ENCODE measurements at regions not wholly inside any gene's neighbourhood (a gene's known extent, or its start where the extent isn't known, plus 50 kb on each side); places are given as distances from the start of the nearest gene placed in this dataset.

DNA sequence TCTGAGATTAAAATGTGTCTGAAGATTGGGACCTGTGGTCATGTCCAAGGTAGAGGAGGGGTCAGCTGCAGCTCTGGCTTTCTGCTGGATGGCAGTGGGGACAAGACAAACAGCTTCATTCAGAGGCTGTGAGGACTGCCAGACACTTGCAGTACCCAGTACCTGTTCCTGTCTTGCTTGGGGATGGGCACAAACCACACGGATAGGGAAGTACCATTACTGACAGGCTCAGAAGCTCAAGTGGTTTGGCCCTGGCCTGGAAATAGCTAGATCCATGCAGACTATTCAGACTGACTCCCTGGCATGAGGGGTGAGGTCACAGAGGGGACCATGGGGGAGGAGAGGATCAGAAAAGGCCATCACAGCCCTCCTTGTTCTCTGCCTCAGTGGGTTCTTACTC, 56.0 kb upstream of the COMTD1 start:
- CTCF ChIA-PET, result interaction anchor here (0.8 to 0.9 kb wide), 2 partner anchors 10 to 645 kb away, joined by 3 read pairs; no protein-coding TSS in a partner anchor
- no peaks in the 10 kb centered on the region for H3K36me3 ChIP-seq (replicated peaks in 1 of 2; ENCODE audit: control insufficient read depth in 1 of 2, insufficient read depth in 2 of 2, low read length in 1 of 2)
- H3K79me2 ChIP-seq (ENCODE audit: insufficient read depth), result no peaks in the 10 kb centered on the region
- peaks cover 5 to 19% of the 10 kb centered on the region in 2 experiments; a peak in 3 of 4 replicates for H3K4me1 ChIP-seq (ENCODE audit: control insufficient read depth in 1 of 2, insufficient read depth in 2 of 2, low read depth in 1 of 2, low read length in 1 of 2)
- no peaks in the 10 kb centered on the region for H3K9me3 ChIP-seq
- no peak overlapping the region for H3K27ac ChIP-seq (ENCODE audit: low read depth in 2 of 2, low read length in 1 of 2)
- H3K4me3 ChIP-seq (ENCODE audit: low read depth in 2 of 2, low read length in 1 of 2), result no peak overlapping the region
- H3K27me3 ChIP-seq (ENCODE audit: insufficient read depth), result no peaks in the 10 kb centered on the region
- no peaks in the 10 kb centered on the region for H3K9me2 ChIP-seq
- H3F3A ChIP-seq (replicated peaks; ENCODE audit: insufficient read depth), result no peaks in the 10 kb centered on the region
- DNase-seq, result no peak
- WGBS (ENCODE audit: low lambda C conversion rate), result 71% methylated on average over 1 of the region's 1 CpG
- POLR2A ChIA-PET, result no interaction called here
- TF ChIP-seq MEF2A (IDR thresholded peaks at IDR 0.05; ENCODE audit: borderline replicate concordance, low read depth), result no peak
- no peak for TF ChIP-seq EP300 (IDR thresholded peaks at IDR 0.05; ENCODE audit: borderline replicate concordance in 1 of 2, low read depth in 1 of 2, low read length in 1 of 2)
- no peak for TF ChIP-seq FOXJ3 (CRISPR knock-in tag; IDR thresholded peaks at IDR 0.05)
- TF ChIP-seq JUND (IDR thresholded peaks at IDR 0.05), result no peak
- TF ChIP-seq, protein P1, sequence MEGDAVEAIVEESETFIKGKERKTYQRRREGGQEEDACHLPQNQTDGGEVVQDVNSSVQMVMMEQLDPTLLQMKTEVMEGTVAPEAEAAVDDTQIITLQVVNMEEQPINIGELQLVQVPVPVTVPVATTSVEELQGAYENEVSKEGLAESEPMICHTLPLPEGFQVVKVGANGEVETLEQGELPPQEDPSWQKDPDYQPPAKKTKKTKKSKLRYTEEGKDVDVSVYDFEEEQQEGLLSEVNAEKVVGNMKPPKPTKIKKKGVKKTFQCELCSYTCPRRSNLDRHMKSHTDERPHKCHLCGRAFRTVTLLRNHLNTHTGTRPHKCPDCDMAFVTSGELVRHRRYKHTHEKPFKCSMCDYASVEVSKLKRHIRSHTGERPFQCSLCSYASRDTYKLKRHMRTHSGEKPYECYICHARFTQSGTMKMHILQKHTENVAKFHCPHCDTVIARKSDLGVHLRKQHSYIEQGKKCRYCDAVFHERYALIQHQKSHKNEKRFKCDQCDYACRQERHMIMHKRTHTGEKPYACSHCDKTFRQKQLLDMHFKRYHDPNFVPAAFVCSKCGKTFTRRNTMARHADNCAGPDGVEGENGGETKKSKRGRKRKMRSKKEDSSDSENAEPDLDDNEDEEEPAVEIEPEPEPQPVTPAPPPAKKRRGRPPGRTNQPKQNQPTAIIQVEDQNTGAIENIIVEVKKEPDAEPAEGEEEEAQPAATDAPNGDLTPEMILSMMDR (IDR thresholded peaks at IDR 0.05), result no peak
- TF ChIP-seq RCOR1 (IDR thresholded peaks at IDR 0.05; ENCODE audit: low read length), result no peak
- TF ChIP-seq, protein P2, sequence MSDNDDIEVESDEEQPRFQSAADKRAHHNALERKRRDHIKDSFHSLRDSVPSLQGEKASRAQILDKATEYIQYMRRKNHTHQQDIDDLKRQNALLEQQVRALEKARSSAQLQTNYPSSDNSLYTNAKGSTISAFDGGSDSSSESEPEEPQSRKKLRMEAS (IDR thresholded peaks at IDR 0.05; ENCODE audit: low read depth), result no peak
- TF ChIP-seq SMC3 (IDR thresholded peaks at IDR 0.05; ENCODE audit: low read depth, low read length), result no peak
- TF ChIP-seq POLR2AphosphoS5 (IDR thresholded peaks at IDR 0.05; ENCODE audit: low read depth, low read length), result no peak
- TF ChIP-seq RAD21 (IDR thresholded peaks at IDR 0.05; ENCODE audit: low read length), result no peak
- TF ChIP-seq TCF12 (IDR thresholded peaks at IDR 0.05), result no peak
- no peak for TF ChIP-seq FOSL2 (IDR thresholded peaks at IDR 0.05; ENCODE audit: borderline replicate concordance, low read depth)
- TF ChIP-seq EZH2phosphoT487 (IDR thresholded peaks at IDR 0.05; ENCODE audit: borderline replicate concordance, low read depth), result no peak
- TF ChIP-seq, protein P3, sequence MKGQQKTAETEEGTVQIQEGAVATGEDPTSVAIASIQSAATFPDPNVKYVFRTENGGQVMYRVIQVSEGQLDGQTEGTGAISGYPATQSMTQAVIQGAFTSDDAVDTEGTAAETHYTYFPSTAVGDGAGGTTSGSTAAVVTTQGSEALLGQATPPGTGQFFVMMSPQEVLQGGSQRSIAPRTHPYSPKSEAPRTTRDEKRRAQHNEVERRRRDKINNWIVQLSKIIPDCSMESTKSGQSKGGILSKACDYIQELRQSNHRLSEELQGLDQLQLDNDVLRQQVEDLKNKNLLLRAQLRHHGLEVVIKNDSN (IDR thresholded peaks at IDR 0.05; ENCODE audit: borderline replicate concordance, low read depth), result no peak
- no peak for TF ChIP-seq FOXM1 (IDR thresholded peaks at IDR 0.05; ENCODE audit: low read depth)
- no peak for TF ChIP-seq ELF1 (IDR thresholded peaks at IDR 0.05)
- TF ChIP-seq MXI1 (IDR thresholded peaks at IDR 0.05; ENCODE audit: low read depth, low read length), result no peak
- TF ChIP-seq, protein P4, sequence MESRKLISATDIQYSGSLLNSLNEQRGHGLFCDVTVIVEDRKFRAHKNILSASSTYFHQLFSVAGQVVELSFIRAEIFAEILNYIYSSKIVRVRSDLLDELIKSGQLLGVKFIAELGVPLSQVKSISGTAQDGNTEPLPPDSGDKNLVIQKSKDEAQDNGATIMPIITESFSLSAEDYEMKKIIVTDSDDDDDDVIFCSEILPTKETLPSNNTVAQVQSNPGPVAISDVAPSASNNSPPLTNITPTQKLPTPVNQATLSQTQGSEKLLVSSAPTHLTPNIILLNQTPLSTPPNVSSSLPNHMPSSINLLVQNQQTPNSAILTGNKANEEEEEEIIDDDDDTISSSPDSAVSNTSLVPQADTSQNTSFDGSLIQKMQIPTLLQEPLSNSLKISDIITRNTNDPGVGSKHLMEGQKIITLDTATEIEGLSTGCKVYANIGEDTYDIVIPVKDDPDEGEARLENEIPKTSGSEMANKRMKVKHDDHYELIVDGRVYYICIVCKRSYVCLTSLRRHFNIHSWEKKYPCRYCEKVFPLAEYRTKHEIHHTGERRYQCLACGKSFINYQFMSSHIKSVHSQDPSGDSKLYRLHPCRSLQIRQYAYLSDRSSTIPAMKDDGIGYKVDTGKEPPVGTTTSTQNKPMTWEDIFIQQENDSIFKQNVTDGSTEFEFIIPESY (IDR thresholded peaks at IDR 0.05; ENCODE audit: borderline replicate concordance, low read depth), result no peak
- no peak overlapping the region for H2AFZ ChIP-seq (ENCODE audit: low read depth)
- no peak overlapping the region for H3K9ac ChIP-seq
- H3K4me2 ChIP-seq, result no peak overlapping the region
- H4K20me1 ChIP-seq (ENCODE audit: insufficient read depth), result no peaks in the 10 kb centered on the region

Measured in SK-N-SH (cell line).